GM23338 (cell line): ENCODE measurements at regions not wholly inside any gene's neighbourhood (a gene's known extent, or its start where the extent isn't known, plus 50 kb on each side); places are given as distances from the start of the nearest gene placed in this dataset.

Experiments used
- ATAC-seq: fragments of 200-7000 bp; cut with Tn5 transposase; 3 replicates; pipeline ENCODE4 v1.9.1; 2020
- DNase-seq: peaks from one replicate; pipeline ENCODE4 v3.0.0-alpha.2; 2015; ENCODE audit warnings: low spot score
- H2AFZ ChIP-seq: fragments of 200-600 bp; sonication (generic); 2 replicates; pipeline ENCODE4 v1.8.0; 2016; ENCODE audit warnings: antibody characterized with exemption, mild to moderate bottlenecking, moderate library complexity
- H3F3A ChIP-seq: fragments of 200-600 bp; sonication (generic); replicated peaks from 2 replicates; pipeline ENCODE4 v1.8.0; 2017; ENCODE audit warnings: antibody characterized with exemption, mixed run types, low read depth
- H3K27ac ChIP-seq: fragments of 200-600 bp; sonication (generic); 2 replicates; pipeline ENCODE4 v1.6.1; 2016; ENCODE audit warnings: low read depth
- H3K27me3 ChIP-seq: fragments of 200-600 bp; sonication (generic); 2 replicates; pipeline ENCODE4 v1.8.0; 2016; ENCODE audit warnings: mild to moderate bottlenecking, mixed run types, moderate library complexity; ENCODE audit not compliant: insufficient read depth
- H3K36me3 ChIP-seq: fragments of 200-600 bp; sonication (generic); 2 replicates; pipeline ENCODE4 v1.8.0; 2016; ENCODE audit warnings: mild to moderate bottlenecking; ENCODE audit not compliant: insufficient read depth
- H3K4me1 ChIP-seq: fragments of 200-600 bp; sonication (generic); 2 replicates; pipeline ENCODE4 v1.8.0; 2016; ENCODE audit warnings: mild to moderate bottlenecking, moderate library complexity; ENCODE audit not compliant: insufficient read depth
- H3K4me2 ChIP-seq: fragments of 200-600 bp; sonication (generic); 2 replicates; pipeline ENCODE4 v1.7.1; 2017; ENCODE audit warnings: mixed run types
- H3K4me3 ChIP-seq: fragments of 200-600 bp; sonication (generic); 2 replicates; pipeline ENCODE4 v1.6.1; 2016; ENCODE audit warnings: mixed run types
- H3K79me2 ChIP-seq: fragments of 200-600 bp; sonication (generic); replicated peaks from 2 replicates; pipeline ENCODE4 v1.8.0; 2017; ENCODE audit warnings: mild to moderate bottlenecking; ENCODE audit not compliant: insufficient read depth
- H3K9me2 ChIP-seq: fragments of 200-600 bp; sonication (generic); 2 replicates; pipeline ENCODE4 v1.8.0; 2017; ENCODE audit not compliant: insufficient read depth
- H4K20me1 ChIP-seq: fragments of 200-600 bp; sonication (generic); replicated peaks from 2 replicates; pipeline ENCODE4 v1.8.0; 2017; ENCODE audit warnings: mild to moderate bottlenecking; ENCODE audit not compliant: insufficient read depth
- H3K27ac Mint-ChIP-seq: 2 replicates; pipeline ENCODE4 v1.8.0; 2020; ENCODE audit warnings: inconsistent platforms, mild to moderate bottlenecking, moderate library complexity, mixed read lengths
- H3K27me3 Mint-ChIP-seq: 3 replicates; pipeline ENCODE4 v1.8.0; 2022; ENCODE audit warnings: low read depth, mild to moderate bottlenecking, moderate library complexity, mixed read lengths, inconsistent platforms; ENCODE audit not compliant: insufficient read depth, poor library complexity
- H3K36me3 Mint-ChIP-seq: 3 replicates; pipeline ENCODE4 v1.8.0; 2021; ENCODE audit warnings: low read depth, mild to moderate bottlenecking, inconsistent platforms, moderate library complexity, mixed read lengths
- H3K4me1 Mint-ChIP-seq: 3 replicates; pipeline ENCODE4 v1.8.0; 2020; ENCODE audit warnings: mild to moderate bottlenecking, inconsistent platforms, mixed read lengths
- H3K4me3 Mint-ChIP-seq: 3 replicates; pipeline ENCODE4 v1.8.0; 2021; ENCODE audit warnings: moderate library complexity, mild to moderate bottlenecking, inconsistent platforms, mixed read lengths
- H3K9me3 Mint-ChIP-seq: 3 replicates; pipeline ENCODE4 v1.8.0; 2020; ENCODE audit warnings: moderate library complexity, mild to moderate bottlenecking, inconsistent platforms, mixed read lengths
- CREB1 ChIP-seq: fragments of 250-450 bp; sonication (Bioruptor Pico); IDR thresholded peaks from 2 replicates; pipeline ENCODE4 v1.5.0; 2020; ENCODE audit warnings: low read depth, mild to moderate bottlenecking, moderate library complexity
- CTCF ChIP-seq, 2 experiments: fragments of 200-600 bp in 1 of 2; sonication (generic) in 1 of 2; conservative IDR thresholded peaks; 2 replicates each; pipeline versions ENCODE4 v1.5.1 to v1.6.1; 2016 to 2017; ENCODE audit warnings: antibody characterized with exemption in 2 of 2, low read depth in 2 of 2, mild to moderate bottlenecking in 2 of 2, moderate library complexity in 1 of 2
- ETS1 ChIP-seq: IDR thresholded peaks from 2 replicates; pipeline ENCODE4 v1.6.1; 2016; ENCODE audit warnings: antibody characterized with exemption
- EZH2 ChIP-seq: fragments of 200-600 bp; sonication (generic); IDR thresholded peaks from one replicate; pipeline ENCODE4 v1.8.0; 2017; ENCODE audit warnings: antibody characterized with exemption, mild to moderate bottlenecking, low read depth; ENCODE audit not compliant: unreplicated experiment
- EZH2phosphoT487 ChIP-seq: fragments of 200-600 bp; sonication (generic); IDR thresholded peaks from one replicate; pipeline ENCODE4 v1.8.1; 2018; ENCODE audit warnings: antibody characterized with exemption; ENCODE audit not compliant: unreplicated experiment
- JUNB ChIP-seq: IDR thresholded peaks from one replicate; pipeline ENCODE4 v1.6.1; 2016; ENCODE audit warnings: antibody characterized with exemption; ENCODE audit not compliant: unreplicated experiment
- POLR2AphosphoS5 ChIP-seq: IDR thresholded peaks from 2 replicates; pipeline ENCODE4 v1.6.1; 2016; ENCODE audit warnings: antibody characterized with exemption, low read depth
- REST ChIP-seq: IDR thresholded peaks from one replicate; pipeline ENCODE4 v1.6.1; 2018; ENCODE audit warnings: antibody characterized with exemption; ENCODE audit not compliant: unreplicated experiment
- STAT1 ChIP-seq: IDR thresholded peaks from one replicate; pipeline ENCODE4 v1.6.1; 2016; ENCODE audit warnings: antibody characterized with exemption; ENCODE audit not compliant: unreplicated experiment
- ZNF114 ChIP-seq: fragments of 250-450 bp; sonication (Bioruptor Pico); IDR thresholded peaks from 2 replicates; pipeline ENCODE4 v1.5.0; 2020; ENCODE audit warnings: mild to moderate bottlenecking, moderate library complexity
- ZNF331 ChIP-seq: fragments of 250-450 bp; sonication (Bioruptor Pico); IDR thresholded peaks from 2 replicates; pipeline ENCODE4 v1.5.0; 2020; ENCODE audit warnings: low read depth, mild to moderate bottlenecking, moderate library complexity

GRCh38 chr1:2962541-2962940 lies 58.7 kb upstream of the ACTRT2 start (continued):
- TF ChIP-seq REST (no peak), CTCF (conservative IDR thresholded peaks at IDR 0.05; ENCODE audit: low read depth in 2 of 2) (no peak), ZNF331 (CRISPR knock-in tag) (no peak), EZH2phosphoT487 (no peak), POLR2AphosphoS5 (no peak), JUNB (no peak), ETS1 (no peak), ZNF114 (no peak), STAT1 (no peak), CREB1 (CRISPR knock-in tag) (no peak), EZH2 (no peak)

- Histone ChIP-seq H3K36me3 (no peaks in the 10 kb centered on the region), H3K27ac (no peak overlapping the region), H3K4me1 (no peaks in the 10 kb centered on the region), H3K79me2 (no peaks in the 10 kb centered on the region), H3K4me3 (no peak overlapping the region), H3F3A (no peaks in the 10 kb centered on the region), H3K9me2 (no peaks in the 10 kb centered on the region), H2AFZ (no peak overlapping the region), H4K20me1 (no peaks in the 10 kb centered on the region), H3K4me2 (no peak overlapping the region), H3K27me3 (no peaks in the 10 kb centered on the region)
- Mint-ChIP-seq H3K27me3 (no peaks in the 10 kb centered on the region), H3K9me3 (peaks cover 68% of the 10 kb centered on the region), H3K4me1 (no peaks in the 10 kb centered on the region; the same call in 2 of the 3 replicates), H3K27ac (no peak overlapping the region), H3K36me3 (peaks cover 11% of the 10 kb centered on the region; the same call in 2 of the 3 replicates), H3K4me3 (no peak overlapping the region)
- DNase-seq (no peak), ATAC-seq (no peak)
- TF ChIP-seq ZNF331 (CRISPR knock-in tag), result no peak
- TF ChIP-seq JUNB, result no peak
- no peak for TF ChIP-seq CREB1 (CRISPR knock-in tag)
- TF ChIP-seq POLR2AphosphoS5, result no peak
- TF ChIP-seq EZH2phosphoT487, result no peak
- TF ChIP-seq ETS1, result no peak
- TF ChIP-seq CTCF (conservative IDR thresholded peaks at IDR 0.05; ENCODE audit: low read depth in 2 of 2), result no peak
- no peak for TF ChIP-seq REST
- TF ChIP-seq ZNF114, result no peak
Measured at GRCh38 chr1:2962946-2963345, 58.3 kb upstream of the ACTRT2 start.
